IMR-90 (cell line): ENCODE measurements at regions not wholly inside any gene's neighbourhood (a gene's known extent, or its start where the extent isn't known, plus 50 kb on each side); places are given as distances from the start of the nearest gene placed in this dataset.

ENCODE experiments used
- ATAC-seq: fragments of 200-7000 bp; cut with Tn5 transposase; 2 replicates; pipeline ENCODE4 v1.9.1; 2020; ENCODE audit warnings: low read depth, mild to moderate bottlenecking, moderate library complexity
- BruUV-seq: library from RNA; stranded (reverse); fragments of 400-500 nt; replicated peaks from 2 replicates; lab custom pipeline; 2021; lab: Mats Ljungman, UMichigan
- CTCF ChIA-PET: fragments of 300-600 bp; formaldehyde crosslinking; extraction: SDS; loops from one replicate; lab custom pipeline; 2021; ENCODE audit warnings: antibody characterized with exemption; lab: Yijun Ruan, JAX
- POLR2A ChIA-PET: fragments of 300-600 bp; sonication (Branson Sonifier 250); formaldehyde crosslinking; loops from one replicate; lab custom pipeline; 2022; ENCODE audit warnings: antibody characterized with exemption; ENCODE audit not compliant: unreplicated experiment; lab: Charles Lee
- DNase-seq: peaks from one replicate; pipeline ENCODE4 v3.0.0; 2013
- H2AFZ ChIP-seq: replicated peaks from 2 replicates; pipeline ENCODE3; 2013; ENCODE audit warnings: low read length, mild to moderate bottlenecking; ENCODE audit not compliant: poor library complexity
- H2AK5ac ChIP-seq: 2 replicates; pipeline ENCODE4 v1.6.1; 2013; ENCODE audit warnings: low read depth, low read length, inconsistent platforms
- H2AK9ac ChIP-seq: replicated peaks from 2 replicates; pipeline ENCODE3; 2013; ENCODE audit warnings: mild to moderate bottlenecking, low read depth, low read length, moderate library complexity; ENCODE audit not compliant: poor library complexity
- H2BK120ac ChIP-seq: 2 replicates; pipeline ENCODE4 v1.6.1; 2013; ENCODE audit warnings: low read depth, low read length, inconsistent platforms
- H2BK15ac ChIP-seq: 3 replicates; pipeline ENCODE4 v1.6.1; 2013; ENCODE audit warnings: low read depth, low read length, inconsistent platforms
- H2BK20ac ChIP-seq: 2 replicates; pipeline ENCODE4 v1.6.1; 2013; ENCODE audit warnings: low read depth, mild to moderate bottlenecking, inconsistent platforms, low read length, moderate library complexity
- H2BK5ac ChIP-seq: 2 replicates; pipeline ENCODE4 v1.6.1; 2013; ENCODE audit warnings: mild to moderate bottlenecking, low read depth, low read length, inconsistent platforms; ENCODE audit not compliant: poor library complexity, severe bottlenecking
- H3K14ac ChIP-seq: replicated peaks from 2 replicates; pipeline ENCODE4 v1.6.1; 2013; ENCODE audit warnings: low read depth, low read length, inconsistent platforms
- H3K18ac ChIP-seq: 2 replicates; pipeline ENCODE4 v1.6.1; 2013; ENCODE audit warnings: low read depth, low read length, control low read depth
- H3K23ac ChIP-seq: 2 replicates; pipeline ENCODE4 v1.6.1; 2013; ENCODE audit warnings: low read depth, low read length, inconsistent platforms
- H3K27ac ChIP-seq: 2 replicates; pipeline ENCODE4 v1.5.1; 2013; ENCODE audit warnings: mild to moderate bottlenecking, control low read depth, low read length; ENCODE audit not compliant: insufficient read depth
- H3K27me3 ChIP-seq: 2 replicates; pipeline ENCODE4 v1.6.1; 2013; ENCODE audit warnings: low read length; ENCODE audit not compliant: control insufficient read depth, insufficient read depth
- H3K36me3 ChIP-seq: 2 replicates; pipeline ENCODE4 v1.6.1; 2013; ENCODE audit warnings: low read length, mixed read lengths; ENCODE audit not compliant: control insufficient read depth, insufficient read depth
- H3K4ac ChIP-seq: 2 replicates; pipeline ENCODE4 v1.6.1; 2013; ENCODE audit warnings: low read depth, low read length, inconsistent platforms
- H3K4me1 ChIP-seq: 2 replicates; pipeline ENCODE4 v1.6.1; 2013; ENCODE audit warnings: low read length, mixed read lengths; ENCODE audit not compliant: control insufficient read depth, insufficient read depth
- H3K4me2 ChIP-seq: 2 replicates; pipeline ENCODE4 v1.6.1; 2013; ENCODE audit warnings: low read depth, mild to moderate bottlenecking, control low read depth, low read length, moderate library complexity
- H3K4me3 ChIP-seq: 2 replicates; pipeline ENCODE4 v1.5.1; 2013; ENCODE audit warnings: low read depth, mild to moderate bottlenecking, control low read depth, low read length, moderate library complexity; ENCODE audit not compliant: insufficient read depth
- H3K56ac ChIP-seq: 2 replicates; pipeline ENCODE4 v1.6.1; 2013; ENCODE audit warnings: low read length, inconsistent platforms; ENCODE audit not compliant: insufficient read depth; ENCODE audit errors: extremely low read depth
- H3K79me1 ChIP-seq, 2 experiments: 2 replicates each; pipeline ENCODE4 v1.6.1; 2013; ENCODE audit warnings: low read length in 2 of 2, inconsistent platforms in 1 of 2, low read depth in 1 of 2
- H3K9ac ChIP-seq: 2 replicates; pipeline ENCODE4 v1.6.1; 2013; ENCODE audit warnings: low read depth, low read length, control low read depth
- H3K9me1 ChIP-seq: 2 replicates; pipeline ENCODE4 v1.6.1; 2013; ENCODE audit warnings: low read length, inconsistent platforms; ENCODE audit not compliant: insufficient read depth
- H3K9me3 ChIP-seq: 2 replicates; pipeline ENCODE4 v1.6.1; 2013; ENCODE audit warnings: low read length; ENCODE audit not compliant: control insufficient read depth, insufficient read depth
- H4K20me1 ChIP-seq: 2 replicates; pipeline ENCODE4 v1.6.1; 2013; ENCODE audit warnings: low read length, inconsistent platforms; ENCODE audit not compliant: insufficient read depth
- H4K5ac ChIP-seq: 2 replicates; pipeline ENCODE4 v1.6.1; 2013; ENCODE audit warnings: mild to moderate bottlenecking, low read depth, low read length, control low read depth
- H4K8ac ChIP-seq, 2 experiments: 2 replicates each; pipeline ENCODE4 v1.6.1; 2013; ENCODE audit warnings: low read depth in 2 of 2, low read length in 2 of 2, control low read depth in 1 of 2, inconsistent platforms in 1 of 2
- H4K91ac ChIP-seq: 2 replicates; pipeline ENCODE4 v1.6.1; 2013; ENCODE audit warnings: low read depth, low read length, inconsistent platforms; ENCODE audit not compliant: insufficient read depth
- BHLHE40 ChIP-seq: fragments of 150-350 bp; IDR thresholded peaks from 2 replicates; pipeline ENCODE4 v1.6.1; 2016; ENCODE audit warnings: mild to moderate bottlenecking, low read depth, low read length
- CEBPB ChIP-seq: IDR thresholded peaks from 2 replicates; pipeline ENCODE4 v1.6.1; 2012; ENCODE audit warnings: low read depth, low read length, improper control_type of control experiment
- CHD1 ChIP-seq: IDR thresholded peaks from 2 replicates; pipeline ENCODE4 v1.6.1; 2012; ENCODE audit warnings: low read depth, low read length, improper control_type of control experiment
- FOS ChIP-seq: fragments of 150-350 bp; IDR thresholded peaks from 2 replicates; pipeline ENCODE4 v1.6.1; 2016; ENCODE audit warnings: low read depth, low read length
- MAFK ChIP-seq: IDR thresholded peaks from 2 replicates; pipeline ENCODE4 v1.6.1; 2012; ENCODE audit warnings: low read depth, low read length, improper control_type of control experiment
- MAZ ChIP-seq: IDR thresholded peaks from 2 replicates; pipeline ENCODE4 v1.6.1; 2012; ENCODE audit warnings: low read depth, mild to moderate bottlenecking, low read length, improper control_type of control experiment, moderate library complexity, borderline replicate concordance
- MXI1 ChIP-seq: IDR thresholded peaks from 2 replicates; pipeline ENCODE4 v1.6.1; 2012; ENCODE audit warnings: low read depth, mild to moderate bottlenecking, low read length, moderate library complexity, borderline replicate concordance
- NFE2L2 ChIP-seq: fragments of 150-350 bp; IDR thresholded peaks from 2 replicates; pipeline ENCODE4 v1.6.1; 2016; ENCODE audit warnings: low read depth, mild to moderate bottlenecking, low read length
- POLR2A ChIP-seq: IDR thresholded peaks from 2 replicates; pipeline ENCODE4 v1.6.1; 2012; ENCODE audit warnings: mild to moderate bottlenecking, low read depth, low read length
- RAD21 ChIP-seq: IDR thresholded peaks from 2 replicates; pipeline ENCODE4 v1.6.1; 2012; ENCODE audit warnings: low read length, improper control_type of control experiment
- RCOR1 ChIP-seq: IDR thresholded peaks from 2 replicates; pipeline ENCODE4 v1.6.1; 2012; ENCODE audit warnings: mild to moderate bottlenecking, low read length, improper control_type of control experiment; ENCODE audit not compliant: insufficient replicate concordance
- RFX5 ChIP-seq: IDR thresholded peaks from 2 replicates; pipeline ENCODE4 v1.8.0; 2012; ENCODE audit warnings: low read depth, mild to moderate bottlenecking, low read length, moderate library complexity
- SMC3 ChIP-seq: fragments of 150-350 bp; IDR thresholded peaks from 2 replicates; pipeline ENCODE4 v1.6.1; 2016; ENCODE audit warnings: low read depth, mild to moderate bottlenecking, antibody characterized with exemption, low read length, moderate library complexity
- WGBS, 2 experiments: methylation state at CpG; one replicate each; pipeline versions ENCODE4 v1.1.5 to v1.1.7; 2013; ENCODE audit warnings: missing lambda C conversion rate in 2 of 2; ENCODE audit not compliant: insufficient read length in 1 of 2; ENCODE audit errors: extremely low coverage in 2 of 2; 5-methylcytosine and 5-hydroxymethylcytosine counted together
- dilution Hi-C: fragments of 300-500 bp; cut with HindIII; formaldehyde crosslinking; loops from one replicate; pipeline ENCODE4 v1.14.3; 2018; ENCODE audit warnings: low sequenced_read_pairs; ENCODE audit not compliant: unreplicated experiment
- in situ Hi-C: fragments of 300-500 bp; cut with MboI; formaldehyde crosslinking; loops from 3 replicates; pipeline ENCODE4 v1.14.3; 2019; ENCODE audit warnings: low sequenced_read_pairs, inconsistent platforms, mixed read lengths
- intact Hi-C: fragments of 100-400 bp; cut with micrococcal nuclease; formaldehyde crosslinking; loops from 2 replicates; pipeline ENCODE4 v1.10.0; 2022
- TF ChIP-seq, protein P1 (sequence below): fragments of 150-350 bp; IDR thresholded peaks from 2 replicates; pipeline ENCODE4 v1.6.1; 2016; ENCODE audit warnings: low read depth, mild to moderate bottlenecking, low read length, moderate library complexity, borderline replicate concordance
- TF ChIP-seq, protein P2 (sequence below): fragments of 150-350 bp; IDR thresholded peaks from 2 replicates; pipeline ENCODE4 v1.6.1; 2017; ENCODE audit warnings: mild to moderate bottlenecking, antibody characterized with exemption, low read length, low read depth
- TF ChIP-seq, protein P3 (sequence below): conservative IDR thresholded peaks from 2 replicates; pipeline ENCODE4 v1.5.1; 2012; ENCODE audit warnings: mild to moderate bottlenecking, low read depth, low read length, improper control_type of control experiment

DNA sequence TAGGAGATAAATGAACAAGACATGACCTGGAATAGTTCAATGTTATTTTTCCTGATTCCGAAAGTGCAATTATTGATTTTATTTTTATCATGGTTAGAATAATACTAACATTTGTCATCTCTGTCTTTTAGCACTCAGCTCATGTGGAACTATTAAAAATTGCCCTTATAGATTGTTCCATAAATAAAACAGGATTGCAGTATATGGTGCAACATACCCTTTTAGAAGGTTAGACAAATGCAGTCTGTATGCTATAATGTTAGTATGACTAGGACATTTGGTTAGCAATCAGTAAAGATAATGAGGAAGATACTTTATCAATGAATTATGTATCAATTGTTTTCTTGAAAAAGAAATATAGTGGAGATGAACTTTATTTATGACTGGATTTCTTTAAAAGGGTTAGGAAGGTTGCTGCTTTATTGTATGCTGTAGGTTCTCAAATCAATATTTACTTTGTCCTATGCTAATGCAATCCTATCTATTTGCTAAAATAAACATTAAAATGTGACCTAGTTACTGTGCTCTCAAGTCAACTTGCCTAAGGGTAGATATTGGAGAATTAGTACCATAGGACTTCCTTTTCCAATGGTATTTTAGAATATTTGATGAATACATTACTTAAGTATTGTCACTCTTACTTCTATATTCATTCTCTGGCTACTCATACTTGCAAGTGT lies 348.9 kb upstream of the ISL1 start:
- Histone ChIP-seq H3K4me3 (no peak overlapping the region), H2BK15ac (no peak overlapping the region), H2BK120ac (no peak overlapping the region), H3K56ac (no peak overlapping the region), H4K5ac (no peak overlapping the region), H2AFZ (no peak overlapping the region), H3K9me3 (no peaks in the 10 kb centered on the region), H2BK5ac (no peak overlapping the region), H3K9ac (no peak overlapping the region), H3K4me2 (no peak overlapping the region), H3K79me1 (no peaks in the 10 kb centered on the region), H4K8ac (no peak overlapping the region), H2AK9ac (no peak overlapping the region), H4K91ac (no peak overlapping the region), H3K36me3 (no peaks in the 10 kb centered on the region), H3K14ac (no peak overlapping the region), H3K27me3 (no peaks in the 10 kb centered on the region), H3K4ac (no peak overlapping the region), H3K18ac (no peak overlapping the region), H3K9me1 (no peaks in the 10 kb centered on the region), H4K20me1 (no peaks in the 10 kb centered on the region), H3K27ac (no peak overlapping the region), H2BK20ac (no peak overlapping the region), H3K23ac (no peak overlapping the region), H2AK5ac (no peak overlapping the region), H3K4me1 (no peaks in the 10 kb centered on the region)
- ChIA-PET POLR2A (no interaction called here), CTCF (no interaction called here)
- DNase-seq (no peak), ATAC-seq (no peak)
- intact Hi-C loops (no loop called here), in situ Hi-C loops (no loop called here), dilution Hi-C loops (no loop called here)
- no CpG with 5 or more reads among the region's 1 CpG for WGBS, 2 experiments
- TF ChIP-seq POLR2A: no peak
- no peak for TF ChIP-seq BHLHE40
- no peak for TF ChIP-seq CHD1
- no peak for TF ChIP-seq MAZ
- TF ChIP-seq FOS: no peak
- no peak for TF ChIP-seq CEBPB
- TF ChIP-seq RCOR1: no peak
- no peak for TF ChIP-seq SMC3
- no peak for TF ChIP-seq NFE2L2
- TF ChIP-seq, protein P1, sequence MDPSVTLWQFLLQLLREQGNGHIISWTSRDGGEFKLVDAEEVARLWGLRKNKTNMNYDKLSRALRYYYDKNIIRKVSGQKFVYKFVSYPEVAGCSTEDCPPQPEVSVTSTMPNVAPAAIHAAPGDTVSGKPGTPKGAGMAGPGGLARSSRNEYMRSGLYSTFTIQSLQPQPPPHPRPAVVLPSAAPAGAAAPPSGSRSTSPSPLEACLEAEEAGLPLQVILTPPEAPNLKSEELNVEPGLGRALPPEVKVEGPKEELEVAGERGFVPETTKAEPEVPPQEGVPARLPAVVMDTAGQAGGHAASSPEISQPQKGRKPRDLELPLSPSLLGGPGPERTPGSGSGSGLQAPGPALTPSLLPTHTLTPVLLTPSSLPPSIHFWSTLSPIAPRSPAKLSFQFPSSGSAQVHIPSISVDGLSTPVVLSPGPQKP: no peak
- TF ChIP-seq, protein P2, sequence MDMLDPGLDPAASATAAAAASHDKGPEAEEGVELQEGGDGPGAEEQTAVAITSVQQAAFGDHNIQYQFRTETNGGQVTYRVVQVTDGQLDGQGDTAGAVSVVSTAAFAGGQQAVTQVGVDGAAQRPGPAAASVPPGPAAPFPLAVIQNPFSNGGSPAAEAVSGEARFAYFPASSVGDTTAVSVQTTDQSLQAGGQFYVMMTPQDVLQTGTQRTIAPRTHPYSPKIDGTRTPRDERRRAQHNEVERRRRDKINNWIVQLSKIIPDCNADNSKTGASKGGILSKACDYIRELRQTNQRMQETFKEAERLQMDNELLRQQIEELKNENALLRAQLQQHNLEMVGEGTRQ: no peak
- TF ChIP-seq, protein P3, sequence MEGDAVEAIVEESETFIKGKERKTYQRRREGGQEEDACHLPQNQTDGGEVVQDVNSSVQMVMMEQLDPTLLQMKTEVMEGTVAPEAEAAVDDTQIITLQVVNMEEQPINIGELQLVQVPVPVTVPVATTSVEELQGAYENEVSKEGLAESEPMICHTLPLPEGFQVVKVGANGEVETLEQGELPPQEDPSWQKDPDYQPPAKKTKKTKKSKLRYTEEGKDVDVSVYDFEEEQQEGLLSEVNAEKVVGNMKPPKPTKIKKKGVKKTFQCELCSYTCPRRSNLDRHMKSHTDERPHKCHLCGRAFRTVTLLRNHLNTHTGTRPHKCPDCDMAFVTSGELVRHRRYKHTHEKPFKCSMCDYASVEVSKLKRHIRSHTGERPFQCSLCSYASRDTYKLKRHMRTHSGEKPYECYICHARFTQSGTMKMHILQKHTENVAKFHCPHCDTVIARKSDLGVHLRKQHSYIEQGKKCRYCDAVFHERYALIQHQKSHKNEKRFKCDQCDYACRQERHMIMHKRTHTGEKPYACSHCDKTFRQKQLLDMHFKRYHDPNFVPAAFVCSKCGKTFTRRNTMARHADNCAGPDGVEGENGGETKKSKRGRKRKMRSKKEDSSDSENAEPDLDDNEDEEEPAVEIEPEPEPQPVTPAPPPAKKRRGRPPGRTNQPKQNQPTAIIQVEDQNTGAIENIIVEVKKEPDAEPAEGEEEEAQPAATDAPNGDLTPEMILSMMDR: no peak
- TF ChIP-seq RAD21: no peak
- TF ChIP-seq MAFK: no peak
- TF ChIP-seq MXI1: no peak
- no peak for TF ChIP-seq RFX5
- no TSS peak for BruUV-seq
